ENCODE measurements at regions not wholly inside any gene's neighbourhood (a gene's known extent, or its start where the extent isn't known, plus 50 kb on each side); places are given as distances from the start of the nearest gene placed in this dataset.

- H3K4me1 Mint-ChIP-seq (ENCODE audit: low read depth) = peaks cover 14% of the 10 kb centered on the region
- no peak for DNase-seq (ENCODE audit: low spot score)
- H3K27ac Mint-ChIP-seq (ENCODE audit: unreplicated experiment) = no peak overlapping the region
- no peak overlapping the region for H3K4me3 Mint-ChIP-seq (ENCODE audit: unreplicated experiment)
- H3K36me3 Mint-ChIP-seq (ENCODE audit: low read depth) = no peaks in the 10 kb centered on the region
- H3K9me3 Mint-ChIP-seq (ENCODE audit: low read depth) = no peaks in the 10 kb centered on the region
- TF ChIP-seq CTCF (IDR thresholded peaks at IDR 0.05) = no peak
- peaks cover 11% of the 10 kb centered on the region for H3K27me3 Mint-ChIP-seq (ENCODE audit: low read depth)
Measured at GRCh38 chr20:57983082-57983481, 245.4 kb downstream of the ANKRD60 start.

GRCh38 chr20:57980506-57980905 lies 247.9 kb downstream of the ANKRD60 start:
- Mint-ChIP-seq H3K4me1 (ENCODE audit: low read depth) (peaks cover 25% of the 10 kb centered on the region), H3K36me3 (ENCODE audit: low read depth) (no peaks in the 10 kb centered on the region), H3K27me3 (ENCODE audit: low read depth) (peaks cover 11% of the 10 kb centered on the region), H3K9me3 (ENCODE audit: low read depth) (no peaks in the 10 kb centered on the region), H3K4me3 (ENCODE audit: unreplicated experiment) (no peak overlapping the region), H3K27ac (ENCODE audit: unreplicated experiment) (no peak overlapping the region)
- no peak for DNase-seq (ENCODE audit: low spot score)
- no peak for TF ChIP-seq CTCF (IDR thresholded peaks at IDR 0.05)

GRCh38 chr20:57977569-57977968 lies 250.9 kb downstream of the ANKRD60 start:
- TF ChIP-seq CTCF (IDR thresholded peaks at IDR 0.05) = no peak
- no peak for DNase-seq (ENCODE audit: low spot score)
- Mint-ChIP-seq H3K4me1 (ENCODE audit: low read depth) (peaks cover 22% of the 10 kb centered on the region), H3K9me3 (ENCODE audit: low read depth) (no peaks in the 10 kb centered on the region), H3K27me3 (ENCODE audit: low read depth) (peaks cover 11% of the 10 kb centered on the region), H3K27ac (ENCODE audit: unreplicated experiment) (peak overlapping the region; percentile 66), H3K4me3 (ENCODE audit: unreplicated experiment) (no peak overlapping the region), H3K36me3 (ENCODE audit: low read depth) (no peaks in the 10 kb centered on the region)

GRCh38 chr20:57977141-57977540 lies 251.3 kb downstream of the ANKRD60 start:
- H3K9me3 Mint-ChIP-seq (ENCODE audit: low read depth) = peaks cover under 1% of the 10 kb centered on the region
- peak overlapping the region; percentile 66 for H3K27ac Mint-ChIP-seq (ENCODE audit: unreplicated experiment)
- DNase-seq (ENCODE audit: low spot score) = no peak
- peaks cover 22% of the 10 kb centered on the region for H3K4me1 Mint-ChIP-seq (ENCODE audit: low read depth)
- no peak overlapping the region for H3K4me3 Mint-ChIP-seq (ENCODE audit: unreplicated experiment)
- H3K36me3 Mint-ChIP-seq (ENCODE audit: low read depth) = no peaks in the 10 kb centered on the region
- no peak for TF ChIP-seq CTCF (IDR thresholded peaks at IDR 0.05)
- peaks cover 7% of the 10 kb centered on the region for H3K27me3 Mint-ChIP-seq (ENCODE audit: low read depth)

GRCh38 chr20:57974863-57975262 lies 253.6 kb downstream of the ANKRD60 start:
- peaks cover 11% of the 10 kb centered on the region for H3K4me1 Mint-ChIP-seq (ENCODE audit: low read depth)
- H3K9me3 Mint-ChIP-seq (ENCODE audit: low read depth) = peaks cover 5% of the 10 kb centered on the region

More at GRCh38 chr20:57974863-57975262, 253.6 kb downstream of the ANKRD60 start:
- no peak overlapping the region for H3K4me3 Mint-ChIP-seq (ENCODE audit: unreplicated experiment)
- H3K27me3 Mint-ChIP-seq (ENCODE audit: low read depth) = no peaks in the 10 kb centered on the region
- no peak for DNase-seq (ENCODE audit: low spot score)
- H3K27ac Mint-ChIP-seq (ENCODE audit: unreplicated experiment) = no peak overlapping the region
- no peak for TF ChIP-seq CTCF (IDR thresholded peaks at IDR 0.05)
- H3K36me3 Mint-ChIP-seq (ENCODE audit: low read depth) = no peaks in the 10 kb centered on the region

All from chondrocyte (in vitro differentiated cells).